GM21619 (cell line): ENCODE measurements at regions not wholly inside any gene's neighbourhood (a gene's known extent, or its start where the extent isn't known, plus 50 kb on each side); places are given as distances from the start of the nearest gene placed in this dataset.

Experiments used
- ATAC-seq: cut with Tn5 transposase; IDR thresholded peaks from one replicate; pipeline ENCODE4 v1.9.1; 2021; ENCODE audit not compliant: unreplicated experiment

DNA sequence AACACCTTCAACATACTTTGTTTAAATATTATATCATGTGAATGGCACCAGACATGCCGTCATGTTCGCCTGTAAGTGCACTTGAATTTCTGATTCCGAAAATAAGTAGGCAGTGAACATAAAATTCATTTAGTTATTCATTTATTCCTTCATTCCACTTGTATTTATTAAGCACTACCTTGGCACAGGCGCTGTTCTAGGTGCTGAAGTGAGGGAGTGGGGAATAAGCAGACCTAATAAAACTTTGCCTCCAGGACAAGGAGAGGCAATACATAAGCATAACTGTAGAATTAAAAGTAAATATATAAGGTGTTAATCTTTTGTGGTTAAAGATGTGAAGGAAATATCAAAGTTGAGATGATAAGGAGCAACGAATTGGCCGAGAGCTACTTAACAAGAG is 297.4 kb downstream of the TENT4A start:
- ATAC-seq, result no peak

GRCh38 chr5:7012057-7012456 is 298.8 kb downstream of the TENT4A start:
- ATAC-seq, result no peak

DNA sequence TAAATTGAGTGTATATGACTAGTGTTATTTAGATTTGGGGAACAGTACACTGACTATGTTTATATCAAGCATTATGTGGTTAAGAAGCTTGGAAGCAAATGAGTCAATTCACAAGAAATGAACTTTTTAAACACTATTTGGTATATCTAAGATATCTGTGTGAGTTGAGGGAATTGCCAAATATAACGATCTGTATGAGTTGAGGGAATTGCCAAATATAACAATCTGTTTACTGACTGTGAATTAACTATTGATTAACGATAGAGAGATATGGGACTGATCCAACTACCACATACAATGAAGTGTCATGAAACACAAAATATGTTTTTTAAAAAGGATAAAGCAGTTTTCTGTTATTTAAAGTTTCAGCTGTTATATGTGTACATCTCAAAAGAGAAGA is 301.4 kb downstream of the TENT4A start:
- ATAC-seq, result no peak

GRCh38 chr5:7015586-7016256 is 302.5 kb downstream of the TENT4A start:
- no peak for ATAC-seq

GRCh38 chr5:7016999-7017747 is 303.9 kb downstream of the TENT4A start:
- ATAC-seq, result no peak

DNA sequence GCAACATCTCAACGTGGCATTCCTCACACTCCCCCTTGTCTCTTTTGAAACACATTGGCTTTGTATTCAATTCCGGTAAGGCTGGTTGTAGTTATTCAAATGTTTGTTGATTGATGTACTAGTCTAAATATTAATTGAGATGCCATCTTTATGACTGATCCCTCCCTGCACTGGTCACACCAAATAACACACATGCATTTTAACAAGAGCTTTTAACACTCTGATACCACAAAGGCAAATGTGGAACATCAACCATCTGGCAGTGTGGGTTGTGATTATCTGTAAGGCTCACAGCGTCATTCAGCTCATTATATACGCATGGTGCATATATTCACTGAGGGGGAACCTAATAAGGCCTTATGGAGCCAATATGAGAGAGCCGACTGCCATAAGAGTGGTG is 305.0 kb downstream of the TENT4A start:
- no peak for ATAC-seq

- ATAC-seq, result no peak
Measured at GRCh38 chr5:7018601-7019000, 305.4 kb downstream of the TENT4A start.

DNA sequence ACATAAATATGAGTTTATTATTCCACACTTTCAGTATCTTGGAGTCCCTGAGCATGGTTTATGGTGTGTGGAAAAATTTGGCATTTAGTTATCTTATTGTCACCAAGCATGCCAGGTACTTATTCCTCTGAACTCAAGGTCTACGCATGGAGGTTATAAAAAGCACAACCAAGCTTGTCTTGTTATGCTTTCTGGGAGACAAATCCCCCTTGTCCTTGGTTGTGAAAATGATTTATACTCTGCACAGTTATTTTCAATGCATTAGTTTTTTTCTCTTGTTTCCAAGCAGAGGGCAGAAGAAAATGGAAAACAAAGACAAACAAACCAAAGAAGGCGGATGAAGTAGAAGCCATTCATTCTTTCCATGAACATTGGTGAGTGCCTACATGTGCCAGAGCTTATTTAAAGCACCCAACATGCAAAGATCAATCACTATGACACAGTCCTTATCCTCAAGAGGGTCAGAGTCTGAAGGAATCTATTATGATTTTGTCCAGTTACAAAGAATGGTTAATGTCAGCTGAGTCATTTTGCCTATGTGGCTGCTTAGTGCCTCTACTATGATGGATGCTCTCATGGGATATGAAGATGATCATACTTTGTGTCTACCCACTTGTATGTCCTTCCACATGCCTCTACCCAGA is 323.1 kb downstream of the TENT4A start:
- ATAC-seq, result no peak

- ATAC-seq, result no peak
Measured at GRCh38 chr5:7039074-7039473, 325.8 kb downstream of the TENT4A start.

- no peak for ATAC-seq
Measured at GRCh38 chr5:7040111-7040510, 326.9 kb downstream of the TENT4A start.

DNA sequence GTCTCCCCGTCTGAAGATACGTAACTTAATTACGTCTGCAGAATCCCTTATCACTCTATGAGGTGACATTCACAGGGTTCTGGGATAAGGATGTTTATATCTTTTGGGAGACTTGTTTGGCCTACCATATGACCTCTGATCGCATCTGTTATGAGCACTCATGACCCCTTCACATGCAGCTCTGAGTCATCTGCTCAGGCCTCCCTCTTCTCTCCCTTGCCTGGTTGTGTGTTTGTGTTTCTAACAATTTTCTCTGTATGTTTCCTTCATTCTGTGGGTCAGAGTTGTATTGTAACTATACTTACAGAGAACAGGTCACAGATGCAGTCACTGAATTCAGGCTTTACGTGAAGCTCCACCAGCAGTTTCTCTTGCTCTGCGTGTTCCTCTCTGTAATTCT is 330.6 kb downstream of the TENT4A start:
- no peak for ATAC-seq

DNA sequence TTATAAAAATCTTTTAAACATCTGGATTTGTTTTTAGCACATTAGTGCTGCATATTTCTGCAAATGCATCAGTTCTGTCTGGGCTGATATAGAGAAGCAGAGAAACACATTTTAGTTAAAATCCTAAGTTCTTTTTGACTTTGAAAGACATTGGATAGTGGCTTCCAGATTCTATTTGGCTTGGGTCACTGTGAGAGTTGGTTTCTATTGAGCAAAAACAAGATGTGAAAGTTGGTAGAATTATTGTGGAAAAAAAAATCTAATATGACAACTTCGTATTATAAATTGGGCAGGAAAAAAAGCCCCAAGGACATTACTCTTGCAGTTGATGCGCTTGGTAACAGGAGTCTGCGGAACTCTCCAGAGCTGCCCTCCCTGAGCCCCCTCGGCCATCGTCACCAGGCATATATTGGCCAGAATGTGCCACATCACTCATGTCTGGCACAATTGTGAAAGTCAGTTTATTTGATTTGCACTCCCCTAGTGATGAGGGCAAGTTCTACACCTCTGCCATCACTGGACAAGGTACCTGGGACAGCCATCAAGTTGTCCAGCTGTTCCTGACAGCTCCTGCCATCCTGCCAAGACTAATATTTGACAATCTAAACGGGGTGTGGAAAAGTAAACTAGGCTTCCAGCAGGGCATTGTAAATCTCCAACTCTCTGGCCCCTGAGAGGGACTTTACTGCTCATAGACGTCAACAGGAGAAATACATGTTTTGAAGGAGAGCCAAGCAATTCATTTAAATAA is 334.5 kb downstream of the TENT4A start:
- ATAC-seq, result no peak

- ATAC-seq, result no peak
Measured at GRCh38 chr5:7050986-7051385, 337.8 kb downstream of the TENT4A start.

GRCh38 chr5:7053125-7053524 is 339.9 kb downstream of the TENT4A start:
- ATAC-seq, result no peak

DNA sequence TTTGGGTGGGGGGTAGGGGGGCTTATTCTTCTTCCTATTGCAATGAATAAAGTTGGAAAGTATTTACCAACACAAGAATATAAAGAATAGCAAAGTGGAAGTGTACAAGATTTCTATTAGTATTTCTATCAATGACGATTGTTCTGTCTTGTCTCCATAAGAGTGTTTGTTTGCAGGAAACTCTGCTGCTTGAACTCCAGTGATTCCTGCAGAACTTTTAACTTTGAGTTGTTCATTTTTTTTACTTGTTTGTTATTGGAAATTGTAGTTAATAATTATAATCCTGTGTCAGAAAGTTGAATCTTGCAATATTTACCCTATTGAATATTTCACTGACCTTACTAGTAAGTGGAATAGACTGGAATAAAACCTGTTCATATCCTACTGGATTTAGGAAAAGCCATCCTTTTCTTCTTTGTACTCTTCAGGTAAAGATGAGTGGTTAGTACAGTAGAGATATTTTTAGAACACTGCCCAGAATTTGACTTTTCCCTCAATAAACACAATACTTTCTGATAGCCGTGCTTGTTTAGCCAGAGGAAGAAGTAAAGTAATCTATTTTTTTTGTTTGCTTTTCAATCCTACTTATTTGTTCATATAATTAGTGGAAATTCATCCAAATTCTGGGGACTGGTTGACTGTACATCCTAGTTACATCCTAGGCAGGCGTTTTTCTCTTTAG is 340.4 kb downstream of the TENT4A start:
- no peak for ATAC-seq

GRCh38 chr5:7066471-7067235 is 329.3 kb upstream of the ADCY2 start:
- no peak for ATAC-seq

- no peak for ATAC-seq
Measured at GRCh38 chr5:7068156-7068555, 327.8 kb upstream of the ADCY2 start.

GRCh38 chr5:7068899-7069298 is 327.0 kb upstream of the ADCY2 start:
- no peak for ATAC-seq

- ATAC-seq, result no peak
Measured at GRCh38 chr5:7072188-7072587, 323.8 kb upstream of the ADCY2 start.

- no peak for ATAC-seq
Measured at GRCh38 chr5:7073666-7074065, 322.3 kb upstream of the ADCY2 start.
